ENCODE measurements at regions not wholly inside any gene's neighbourhood (a gene's known extent, or its start where the extent isn't known, plus 50 kb on each side); places are given as distances from the start of the nearest gene placed in this dataset.
A peak's percentile ranks its signal among the peaks of the same experiment; 100 is the strongest.

DNA sequence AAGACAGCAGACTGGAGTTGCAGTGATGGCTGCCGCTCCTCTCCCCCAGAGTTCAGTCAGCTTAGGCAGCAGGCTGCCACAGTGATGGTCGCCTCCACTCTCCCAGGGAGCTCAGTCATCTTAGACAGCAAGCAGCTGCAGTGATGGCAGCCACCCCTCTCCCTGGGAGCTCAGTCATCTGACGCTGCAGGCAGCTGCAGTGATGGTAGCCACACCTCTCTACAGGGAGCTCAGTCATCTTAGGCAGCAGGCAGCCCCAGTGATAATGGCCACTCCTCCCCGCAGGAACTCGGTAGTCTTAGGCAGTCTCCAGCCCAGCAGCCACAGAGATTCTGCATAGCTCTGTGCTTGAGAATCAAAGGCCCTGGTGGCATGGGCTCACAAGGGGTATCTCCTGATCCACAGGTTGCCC lies 582.7 kb downstream of the DTWD2 start:
- no peaks in the 10 kb centered on the region for H3K9me2 ChIP-seq (ENCODE audit: insufficient read depth)
- H2AFZ ChIP-seq: no peak overlapping the region
- no peak overlapping the region for H3K4me3 Mint-ChIP-seq
- H3K27ac Mint-ChIP-seq: no peak overlapping the region
- no peaks in the 10 kb centered on the region for H4K20me1 ChIP-seq (replicated peaks; ENCODE audit: insufficient read depth)
- H3K27ac ChIP-seq (ENCODE audit: low read depth): no peak overlapping the region
- H3F3A ChIP-seq (replicated peaks; ENCODE audit: low read depth): no peaks in the 10 kb centered on the region
- no peaks in the 10 kb centered on the region for H3K36me3 ChIP-seq (ENCODE audit: insufficient read depth)
- peaks cover 5% of the 10 kb centered on the region; the same call in 2 of the 3 replicates for H3K4me1 Mint-ChIP-seq
- H3K36me3 Mint-ChIP-seq (ENCODE audit: low read depth): peaks cover 7% of the 10 kb centered on the region; the same call in 2 of the 3 replicates
- H3K4me2 ChIP-seq: no peak overlapping the region
- H3K9me3 Mint-ChIP-seq: peaks cover 15% of the 10 kb centered on the region; the same call in 2 of the 3 replicates
- no peaks in the 10 kb centered on the region for H3K79me2 ChIP-seq (replicated peaks; ENCODE audit: insufficient read depth)
- H3K27me3 ChIP-seq (ENCODE audit: insufficient read depth): no peaks in the 10 kb centered on the region
- DNase-seq (ENCODE audit: low spot score) (no peak), ATAC-seq (peak; percentile 25; the same call in 1 of the 3 replicates)
- TF ChIP-seq, protein P1, sequence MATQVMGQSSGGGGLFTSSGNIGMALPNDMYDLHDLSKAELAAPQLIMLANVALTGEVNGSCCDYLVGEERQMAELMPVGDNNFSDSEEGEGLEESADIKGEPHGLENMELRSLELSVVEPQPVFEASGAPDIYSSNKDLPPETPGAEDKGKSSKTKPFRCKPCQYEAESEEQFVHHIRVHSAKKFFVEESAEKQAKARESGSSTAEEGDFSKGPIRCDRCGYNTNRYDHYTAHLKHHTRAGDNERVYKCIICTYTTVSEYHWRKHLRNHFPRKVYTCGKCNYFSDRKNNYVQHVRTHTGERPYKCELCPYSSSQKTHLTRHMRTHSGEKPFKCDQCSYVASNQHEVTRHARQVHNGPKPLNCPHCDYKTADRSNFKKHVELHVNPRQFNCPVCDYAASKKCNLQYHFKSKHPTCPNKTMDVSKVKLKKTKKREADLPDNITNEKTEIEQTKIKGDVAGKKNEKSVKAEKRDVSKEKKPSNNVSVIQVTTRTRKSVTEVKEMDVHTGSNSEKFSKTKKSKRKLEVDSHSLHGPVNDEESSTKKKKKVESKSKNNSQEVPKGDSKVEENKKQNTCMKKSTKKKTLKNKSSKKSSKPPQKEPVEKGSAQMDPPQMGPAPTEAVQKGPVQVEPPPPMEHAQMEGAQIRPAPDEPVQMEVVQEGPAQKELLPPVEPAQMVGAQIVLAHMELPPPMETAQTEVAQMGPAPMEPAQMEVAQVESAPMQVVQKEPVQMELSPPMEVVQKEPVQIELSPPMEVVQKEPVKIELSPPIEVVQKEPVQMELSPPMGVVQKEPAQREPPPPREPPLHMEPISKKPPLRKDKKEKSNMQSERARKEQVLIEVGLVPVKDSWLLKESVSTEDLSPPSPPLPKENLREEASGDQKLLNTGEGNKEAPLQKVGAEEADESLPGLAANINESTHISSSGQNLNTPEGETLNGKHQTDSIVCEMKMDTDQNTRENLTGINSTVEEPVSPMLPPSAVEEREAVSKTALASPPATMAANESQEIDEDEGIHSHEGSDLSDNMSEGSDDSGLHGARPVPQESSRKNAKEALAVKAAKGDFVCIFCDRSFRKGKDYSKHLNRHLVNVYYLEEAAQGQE (IDR thresholded peaks at IDR 0.05; ENCODE audit: unreplicated experiment): no peak
- H3K27me3 Mint-ChIP-seq (ENCODE audit: insufficient read depth, low read depth, poor library complexity): no peaks in the 10 kb centered on the region
- peaks cover 4% of the 10 kb centered on the region; the same call in 1 of the 2 replicates for H3K4me1 ChIP-seq (ENCODE audit: insufficient read depth)
- H3K4me3 ChIP-seq: no peak overlapping the region

DNA sequence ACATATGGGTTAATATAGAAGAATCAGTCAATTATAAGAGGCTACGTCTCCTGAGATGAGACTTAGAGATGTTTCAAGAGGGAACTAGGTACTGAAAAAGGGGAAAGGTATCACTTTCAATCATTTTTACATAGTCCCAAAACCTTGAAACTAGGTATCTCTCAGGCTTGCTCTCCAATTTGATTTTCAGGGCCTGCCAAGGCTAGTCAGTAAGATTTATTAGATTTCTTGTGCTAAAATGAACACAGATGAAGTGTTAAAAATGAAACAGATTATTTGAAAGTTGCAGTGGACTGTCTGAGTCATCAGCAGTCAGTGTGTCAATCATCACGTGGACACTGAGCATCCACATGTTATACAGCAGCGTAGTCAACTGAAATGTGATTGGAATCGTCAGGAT lies 591.1 kb downstream of the DTWD2 start:
- peaks cover 11% of the 10 kb centered on the region; the same call in 2 of the 3 replicates for H3K9me3 Mint-ChIP-seq
- H3K79me2 ChIP-seq (replicated peaks; ENCODE audit: insufficient read depth): no peaks in the 10 kb centered on the region
- no peak overlapping the region for H3K27ac Mint-ChIP-seq
- DNase-seq (ENCODE audit: low spot score) (no peak), ATAC-seq (no peak)
- H3K36me3 Mint-ChIP-seq (ENCODE audit: low read depth): peaks cover 4% of the 10 kb centered on the region; the same call in 1 of the 3 replicates
- H3K4me3 ChIP-seq: no peak overlapping the region
- H3K4me2 ChIP-seq: no peak overlapping the region
- no peaks in the 10 kb centered on the region for H3K27me3 ChIP-seq (ENCODE audit: insufficient read depth)
- no peak overlapping the region for H2AFZ ChIP-seq
- no peaks in the 10 kb centered on the region for H3K4me1 ChIP-seq (ENCODE audit: insufficient read depth)
- no peaks in the 10 kb centered on the region for H3K9me2 ChIP-seq (ENCODE audit: insufficient read depth)
- no peaks in the 10 kb centered on the region for H3K27me3 Mint-ChIP-seq (ENCODE audit: insufficient read depth, low read depth, poor library complexity)
- H3K27ac ChIP-seq (ENCODE audit: low read depth): no peak overlapping the region
- no peaks in the 10 kb centered on the region for H4K20me1 ChIP-seq (replicated peaks; ENCODE audit: insufficient read depth)
- H3K4me3 Mint-ChIP-seq: no peak overlapping the region
- no peaks in the 10 kb centered on the region for H3K36me3 ChIP-seq (ENCODE audit: insufficient read depth)
- no peaks in the 10 kb centered on the region for H3F3A ChIP-seq (replicated peaks; ENCODE audit: low read depth)
- H3K4me1 Mint-ChIP-seq: no peaks in the 10 kb centered on the region
- TF ChIP-seq ZNF114 (CRISPR knock-in tag; IDR thresholded peaks at IDR 0.05) (no peak), CREB1 (CRISPR knock-in tag; IDR thresholded peaks at IDR 0.05; ENCODE audit: low read depth) (no peak), STAT1 (IDR thresholded peaks at IDR 0.05; ENCODE audit: unreplicated experiment) (no peak), POLR2AphosphoS5 (IDR thresholded peaks at IDR 0.05; ENCODE audit: low read depth) (no peak), EZH2 (IDR thresholded peaks at IDR 0.05; ENCODE audit: low read depth, unreplicated experiment) (no peak), JUNB (IDR thresholded peaks at IDR 0.05; ENCODE audit: unreplicated experiment) (no peak), EZH2phosphoT487 (IDR thresholded peaks at IDR 0.05; ENCODE audit: unreplicated experiment) (no peak), NANOG (IDR thresholded peaks at IDR 0.05; ENCODE audit: borderline replicate concordance) (no peak)
- TF ChIP-seq, protein P2, sequence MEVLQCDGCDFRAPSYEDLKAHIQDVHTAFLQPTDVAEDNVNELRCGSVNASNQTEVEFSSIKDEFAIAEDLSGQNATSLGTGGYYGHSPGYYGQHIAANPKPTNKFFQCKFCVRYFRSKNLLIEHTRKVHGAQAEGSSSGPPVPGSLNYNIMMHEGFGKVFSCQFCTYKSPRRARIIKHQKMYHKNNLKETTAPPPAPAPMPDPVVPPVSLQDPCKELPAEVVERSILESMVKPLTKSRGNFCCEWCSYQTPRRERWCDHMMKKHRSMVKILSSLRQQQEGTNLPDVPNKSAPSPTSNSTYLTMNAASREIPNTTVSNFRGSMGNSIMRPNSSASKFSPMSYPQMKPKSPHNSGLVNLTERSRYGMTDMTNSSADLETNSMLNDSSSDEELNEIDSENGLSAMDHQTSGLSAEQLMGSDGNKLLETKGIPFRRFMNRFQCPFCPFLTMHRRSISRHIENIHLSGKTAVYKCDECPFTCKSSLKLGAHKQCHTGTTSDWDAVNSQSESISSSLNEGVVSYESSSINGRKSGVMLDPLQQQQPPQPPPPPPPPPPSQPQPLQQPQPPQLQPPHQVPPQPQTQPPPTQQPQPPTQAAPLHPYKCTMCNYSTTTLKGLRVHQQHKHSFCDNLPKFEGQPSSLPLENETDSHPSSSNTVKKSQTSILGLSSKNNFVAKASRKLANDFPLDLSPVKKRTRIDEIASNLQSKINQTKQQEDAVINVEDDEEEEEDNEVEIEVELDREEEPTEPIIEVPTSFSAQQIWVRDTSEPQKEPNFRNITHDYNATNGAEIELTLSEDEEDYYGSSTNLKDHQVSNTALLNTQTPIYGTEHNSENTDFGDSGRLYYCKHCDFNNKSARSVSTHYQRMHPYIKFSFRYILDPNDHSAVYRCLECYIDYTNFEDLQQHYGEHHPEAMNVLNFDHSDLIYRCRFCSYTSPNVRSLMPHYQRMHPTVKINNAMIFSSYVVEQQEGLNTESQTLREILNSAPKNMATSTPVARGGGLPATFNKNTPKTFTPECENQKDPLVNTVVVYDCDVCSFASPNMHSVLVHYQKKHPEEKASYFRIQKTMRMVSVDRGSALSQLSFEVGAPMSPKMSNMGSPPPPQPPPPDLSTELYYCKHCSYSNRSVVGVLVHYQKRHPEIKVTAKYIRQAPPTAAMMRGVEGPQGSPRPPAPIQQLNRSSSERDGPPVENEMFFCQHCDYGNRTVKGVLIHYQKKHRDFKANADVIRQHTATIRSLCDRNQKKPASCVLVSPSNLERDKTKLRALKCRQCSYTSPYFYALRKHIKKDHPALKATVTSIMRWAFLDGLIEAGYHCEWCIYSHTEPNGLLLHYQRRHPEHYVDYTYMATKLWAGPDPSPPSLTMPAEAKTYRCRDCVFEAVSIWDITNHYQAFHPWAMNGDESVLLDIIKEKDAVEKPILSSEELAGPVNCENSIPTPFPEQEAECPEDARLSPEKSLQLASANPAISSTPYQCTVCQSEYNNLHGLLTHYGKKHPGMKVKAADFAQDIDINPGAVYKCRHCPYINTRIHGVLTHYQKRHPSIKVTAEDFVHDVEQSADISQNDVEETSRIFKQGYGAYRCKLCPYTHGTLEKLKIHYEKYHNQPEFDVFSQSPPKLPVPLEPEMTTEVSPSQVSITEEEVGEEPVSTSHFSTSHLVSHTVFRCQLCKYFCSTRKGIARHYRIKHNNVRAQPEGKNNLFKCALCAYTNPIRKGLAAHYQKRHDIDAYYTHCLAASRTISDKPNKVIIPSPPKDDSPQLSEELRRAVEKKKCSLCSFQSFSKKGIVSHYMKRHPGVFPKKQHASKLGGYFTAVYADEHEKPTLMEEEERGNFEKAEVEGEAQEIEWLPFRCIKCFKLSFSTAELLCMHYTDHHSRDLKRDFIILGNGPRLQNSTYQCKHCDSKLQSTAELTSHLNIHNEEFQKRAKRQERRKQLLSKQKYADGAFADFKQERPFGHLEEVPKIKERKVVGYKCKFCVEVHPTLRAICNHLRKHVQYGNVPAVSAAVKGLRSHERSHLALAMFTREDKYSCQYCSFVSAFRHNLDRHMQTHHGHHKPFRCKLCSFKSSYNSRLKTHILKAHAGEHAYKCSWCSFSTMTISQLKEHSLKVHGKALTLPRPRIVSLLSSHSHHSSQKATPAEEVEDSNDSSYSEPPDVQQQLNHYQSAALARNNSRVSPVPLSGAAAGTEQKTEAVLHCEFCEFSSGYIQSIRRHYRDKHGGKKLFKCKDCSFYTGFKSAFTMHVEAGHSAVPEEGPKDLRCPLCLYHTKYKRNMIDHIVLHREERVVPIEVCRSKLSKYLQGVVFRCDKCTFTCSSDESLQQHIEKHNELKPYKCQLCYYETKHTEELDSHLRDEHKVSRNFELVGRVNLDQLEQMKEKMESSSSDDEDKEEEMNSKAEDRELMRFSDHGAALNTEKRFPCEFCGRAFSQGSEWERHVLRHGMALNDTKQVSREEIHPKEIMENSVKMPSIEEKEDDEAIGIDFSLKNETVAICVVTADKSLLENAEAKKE (CRISPR knock-in tag; IDR thresholded peaks at IDR 0.05): no peak
- TF ChIP-seq, protein P3, sequence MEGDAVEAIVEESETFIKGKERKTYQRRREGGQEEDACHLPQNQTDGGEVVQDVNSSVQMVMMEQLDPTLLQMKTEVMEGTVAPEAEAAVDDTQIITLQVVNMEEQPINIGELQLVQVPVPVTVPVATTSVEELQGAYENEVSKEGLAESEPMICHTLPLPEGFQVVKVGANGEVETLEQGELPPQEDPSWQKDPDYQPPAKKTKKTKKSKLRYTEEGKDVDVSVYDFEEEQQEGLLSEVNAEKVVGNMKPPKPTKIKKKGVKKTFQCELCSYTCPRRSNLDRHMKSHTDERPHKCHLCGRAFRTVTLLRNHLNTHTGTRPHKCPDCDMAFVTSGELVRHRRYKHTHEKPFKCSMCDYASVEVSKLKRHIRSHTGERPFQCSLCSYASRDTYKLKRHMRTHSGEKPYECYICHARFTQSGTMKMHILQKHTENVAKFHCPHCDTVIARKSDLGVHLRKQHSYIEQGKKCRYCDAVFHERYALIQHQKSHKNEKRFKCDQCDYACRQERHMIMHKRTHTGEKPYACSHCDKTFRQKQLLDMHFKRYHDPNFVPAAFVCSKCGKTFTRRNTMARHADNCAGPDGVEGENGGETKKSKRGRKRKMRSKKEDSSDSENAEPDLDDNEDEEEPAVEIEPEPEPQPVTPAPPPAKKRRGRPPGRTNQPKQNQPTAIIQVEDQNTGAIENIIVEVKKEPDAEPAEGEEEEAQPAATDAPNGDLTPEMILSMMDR (conservative IDR thresholded peaks at IDR 0.05; ENCODE audit: low read depth in 2 of 2): no peak

All from GM23338 (cell line).